Right lobe of liver (tissue), 4 donors: ENCODE measurements at regions not wholly inside any gene's neighbourhood (a gene's known extent, or its start where the extent isn't known, plus 50 kb on each side); places are given as distances from the start of the nearest gene placed in this dataset.

Source experiments
- CTCF ChIP-seq, 4 donors: fragments of 200-600 bp in 3 of 4; fragments of 450-650 bp in 1 of 4; IDR thresholded peaks; one replicate each; pipeline versions ENCODE4 v1.5.1 to v1.8.0; 2016 to 2022; ENCODE audit warnings: antibody characterized with exemption in 4 of 4, mild to moderate bottlenecking in 2 of 4
- POLR2A ChIP-seq: fragments of 450-650 bp; IDR thresholded peaks from one replicate; pipeline ENCODE4 v1.6.1; 2017; ENCODE audit warnings: antibody characterized with exemption, mild to moderate bottlenecking
- donor health status: DM: no; HTN: no; CAD: no.
- donor health status: DM: no; HTN: no; CAD: no.
- donor health status: DM: no; HTN: yes; CAD: no.

- TF ChIP-seq POLR2A, result no peak
- no peak for TF ChIP-seq CTCF (IDR thresholded peaks at IDR 0.05)
These were observed 961.9 kb downstream of the TMEM121 start for GRCh38 chr14:106488291-106488690.
